HG03378 (cell line): ENCODE measurements at regions not wholly inside any gene's neighbourhood (a gene's known extent, or its start where the extent isn't known, plus 50 kb on each side); places are given as distances from the start of the nearest gene placed in this dataset.
"Not testable (repeated sequence)": the region's sequence is repeated elsewhere in the genome, so short reads cannot be mapped to it uniquely, and the experiment has no call there.

Experiments
- ATAC-seq: cut with Tn5 transposase; IDR thresholded peaks from one replicate; pipeline ENCODE4 v1.9.1; 2021; ENCODE audit warnings: mild to moderate bottlenecking, moderate library complexity; ENCODE audit not compliant: unreplicated experiment

- ATAC-seq = no peak
Measured at GRCh38 chr6:3920321-3920720, 71.1 kb downstream of the FAM50B start.

GRCh38 chr6:3921663-3922062 lies 72.5 kb downstream of the FAM50B start:
- no peak for ATAC-seq

GRCh38 chr6:3922619-3923018 lies 73.4 kb downstream of the FAM50B start:
- not testable (repeated sequence) for ATAC-seq

GRCh38 chr6:3925223-3926149 lies 76.3 kb downstream of the FAM50B start:
- not testable (repeated sequence) for ATAC-seq

- no peak for ATAC-seq
Measured at GRCh38 chr6:3926150-3926482, 76.9 kb downstream of the FAM50B start.

- ATAC-seq = no peak
Measured at GRCh38 chr6:3928111-3928510, 78.9 kb downstream of the FAM50B start.

- ATAC-seq = no peak
Measured at GRCh38 chr6:3929281-3929798, 80.2 kb downstream of the FAM50B start.

- no peak for ATAC-seq
Measured at GRCh38 chr6:3937438-3937837, 88.3 kb downstream of the FAM50B start.

GRCh38 chr6:3938715-3939367 lies 89.7 kb downstream of the FAM50B start:
- no peak for ATAC-seq

- no peak for ATAC-seq
Measured at GRCh38 chr6:3939368-3939958, 90.3 kb downstream of the FAM50B start.

GRCh38 chr6:3939964-3940363 lies 90.8 kb downstream of the FAM50B start:
- ATAC-seq = no peak

- no peak for ATAC-seq
Measured at GRCh38 chr6:3940703-3941102, 91.5 kb downstream of the FAM50B start.

GRCh38 chr6:3943331-3943765 lies 94.2 kb downstream of the FAM50B start:
- ATAC-seq = no peak

GRCh38 chr6:3944246-3944645 lies 95.1 kb downstream of the FAM50B start:
- no peak for ATAC-seq

GRCh38 chr6:3946778-3947177 lies 97.6 kb downstream of the FAM50B start:
- no peak for ATAC-seq

- no peak for ATAC-seq
Measured at GRCh38 chr6:3948866-3949265, 99.7 kb downstream of the FAM50B start.

GRCh38 chr6:3949521-3949920 lies 100.3 kb downstream of the FAM50B start:
- ATAC-seq = no peak

GRCh38 chr6:3956054-3956453 lies 106.9 kb downstream of the FAM50B start:
- no peak for ATAC-seq

- ATAC-seq = no peak
Measured at GRCh38 chr6:3957321-3957720, 108.1 kb downstream of the FAM50B start.

GRCh38 chr6:3958255-3958654 lies 109.1 kb downstream of the FAM50B start:
- no peak for ATAC-seq

GRCh38 chr6:3959385-3959784 lies 110.2 kb downstream of the FAM50B start:
- ATAC-seq = no peak
